GM12878 (cell line): ENCODE measurements at regions not wholly inside any gene's neighbourhood (a gene's known extent, or its start where the extent isn't known, plus 50 kb on each side); places are given as distances from the start of the nearest gene placed in this dataset.

ENCODE experiments used
- POLR2AphosphoS5 ChIP-seq: IDR thresholded peaks from 2 replicates; pipeline ENCODE4 v1.6.1; 2011; ENCODE audit warnings: mild to moderate bottlenecking, low read length, inconsistent platforms
- PRDM15 ChIP-seq: fragments of 450-650 bp; formaldehyde crosslinking; IDR thresholded peaks from 2 replicates; pipeline ENCODE4 v1.4.0; 2020; ENCODE audit warnings: mild to moderate bottlenecking, moderate library complexity
- TBL1XR1 ChIP-seq: IDR thresholded peaks from 2 replicates; pipeline ENCODE4 v1.6.1; 2012; ENCODE audit warnings: low read depth, low read length, improper control_type of control experiment
- TF ChIP-seq, protein P1 (sequence below): fragments of 450-650 bp; IDR thresholded peaks from 2 replicates; pipeline ENCODE4 v1.6.1; 2017; ENCODE audit warnings: low read depth, mild to moderate bottlenecking, moderate library complexity
- TF ChIP-seq, protein P2 (sequence below): fragments of 450-650 bp; formaldehyde crosslinking; IDR thresholded peaks from 2 replicates; pipeline ENCODE4 v1.5.0; 2022; ENCODE audit warnings: mild to moderate bottlenecking, missing genetic modification characterization

DNA sequence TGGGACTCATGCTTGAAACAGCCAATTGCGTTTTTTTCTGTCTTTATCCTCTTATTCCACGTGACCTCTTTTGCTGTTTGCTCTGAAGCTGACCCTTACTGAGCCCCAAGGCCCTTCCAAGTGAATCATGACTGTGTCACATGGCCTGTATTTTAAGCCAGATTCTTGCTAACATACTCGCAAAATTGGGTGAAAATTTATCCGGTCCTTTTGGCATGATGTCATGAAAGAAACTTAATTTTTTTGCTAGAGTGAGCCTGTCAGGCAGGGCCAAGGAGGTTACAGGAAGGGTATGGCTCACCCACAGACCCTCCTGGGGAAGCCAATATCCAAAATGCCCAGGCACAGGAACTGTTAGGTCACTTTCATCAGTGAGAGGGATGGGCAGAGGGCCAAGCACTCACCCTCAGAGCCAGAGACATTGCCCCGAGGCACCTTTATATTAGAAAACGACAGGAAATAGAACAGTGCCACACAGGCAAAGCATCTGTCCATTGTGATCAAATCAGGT, 296.7 kb downstream of the CDH26 start (continued):
- TF ChIP-seq PRDM15 (CRISPR knock-in tag), result no peak
- no peak for TF ChIP-seq TBL1XR1
- TF ChIP-seq, protein P1, sequence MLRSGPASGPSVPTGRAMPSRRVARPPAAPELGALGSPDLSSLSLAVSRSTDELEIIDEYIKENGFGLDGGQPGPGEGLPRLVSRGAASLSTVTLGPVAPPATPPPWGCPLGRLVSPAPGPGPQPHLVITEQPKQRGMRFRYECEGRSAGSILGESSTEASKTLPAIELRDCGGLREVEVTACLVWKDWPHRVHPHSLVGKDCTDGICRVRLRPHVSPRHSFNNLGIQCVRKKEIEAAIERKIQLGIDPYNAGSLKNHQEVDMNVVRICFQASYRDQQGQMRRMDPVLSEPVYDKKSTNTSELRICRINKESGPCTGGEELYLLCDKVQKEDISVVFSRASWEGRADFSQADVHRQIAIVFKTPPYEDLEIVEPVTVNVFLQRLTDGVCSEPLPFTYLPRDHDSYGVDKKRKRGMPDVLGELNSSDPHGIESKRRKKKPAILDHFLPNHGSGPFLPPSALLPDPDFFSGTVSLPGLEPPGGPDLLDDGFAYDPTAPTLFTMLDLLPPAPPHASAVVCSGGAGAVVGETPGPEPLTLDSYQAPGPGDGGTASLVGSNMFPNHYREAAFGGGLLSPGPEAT, result no peak
- TF ChIP-seq, protein P2, sequence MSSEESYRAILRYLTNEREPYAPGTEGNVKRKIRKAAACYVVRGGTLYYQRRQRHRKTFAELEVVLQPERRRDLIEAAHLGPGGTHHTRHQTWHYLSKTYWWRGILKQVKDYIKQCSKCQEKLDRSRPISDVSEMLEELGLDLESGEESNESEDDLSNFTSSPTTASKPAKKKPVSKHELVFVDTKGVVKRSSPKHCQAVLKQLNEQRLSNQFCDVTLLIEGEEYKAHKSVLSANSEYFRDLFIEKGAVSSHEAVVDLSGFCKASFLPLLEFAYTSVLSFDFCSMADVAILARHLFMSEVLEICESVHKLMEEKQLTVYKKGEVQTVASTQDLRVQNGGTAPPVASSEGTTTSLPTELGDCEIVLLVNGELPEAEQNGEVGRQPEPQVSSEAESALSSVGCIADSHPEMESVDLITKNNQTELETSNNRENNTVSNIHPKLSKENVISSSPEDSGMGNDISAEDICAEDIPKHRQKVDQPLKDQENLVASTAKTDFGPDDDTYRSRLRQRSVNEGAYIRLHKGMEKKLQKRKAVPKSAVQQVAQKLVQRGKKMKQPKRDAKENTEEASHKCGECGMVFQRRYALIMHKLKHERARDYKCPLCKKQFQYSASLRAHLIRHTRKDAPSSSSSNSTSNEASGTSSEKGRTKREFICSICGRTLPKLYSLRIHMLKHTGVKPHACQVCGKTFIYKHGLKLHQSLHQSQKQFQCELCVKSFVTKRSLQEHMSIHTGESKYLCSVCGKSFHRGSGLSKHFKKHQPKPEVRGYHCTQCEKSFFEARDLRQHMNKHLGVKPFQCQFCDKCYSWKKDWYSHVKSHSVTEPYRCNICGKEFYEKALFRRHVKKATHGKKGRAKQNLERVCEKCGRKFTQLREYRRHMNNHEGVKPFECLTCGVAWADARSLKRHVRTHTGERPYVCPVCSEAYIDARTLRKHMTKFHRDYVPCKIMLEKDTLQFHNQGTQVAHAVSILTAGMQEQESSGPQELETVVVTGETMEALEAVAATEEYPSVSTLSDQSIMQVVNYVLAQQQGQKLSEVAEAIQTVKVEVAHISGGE, result no peak
- no peak for TF ChIP-seq POLR2AphosphoS5
